GM10248 (cell line): ENCODE measurements at regions not wholly inside any gene's neighbourhood (a gene's known extent, or its start where the extent isn't known, plus 50 kb on each side); places are given as distances from the start of the nearest gene placed in this dataset.

ENCODE experiments used
- CTCF ChIA-PET: fragments of 300-600 bp; sonication (Branson Sonifier 250); formaldehyde crosslinking; extraction: SDS; loops from one replicate; lab custom pipeline; 2021; ENCODE audit warnings: antibody characterized with exemption; lab: Yijun Ruan, JAX
- POLR2A ChIA-PET: fragments of 350-650 bp; sonication (Branson Sonifier 250); formaldehyde crosslinking; extraction: SDS; loops from one replicate; lab custom pipeline; 2020; ENCODE audit warnings: antibody characterized with exemption; lab: Yijun Ruan, JAX
- DNase-seq: peaks from one replicate; pipeline ENCODE4 v3.0.0; 2012; ENCODE audit errors: extremely low spot score
- TF ChIP-seq, protein P1 (sequence below): IDR thresholded peaks from 2 replicates; pipeline ENCODE4 v1.5.1; 2012; ENCODE audit warnings: mild to moderate bottlenecking, low read depth; ENCODE audit errors: extremely low read depth, missing control alignments, control extremely low read depth

DNA sequence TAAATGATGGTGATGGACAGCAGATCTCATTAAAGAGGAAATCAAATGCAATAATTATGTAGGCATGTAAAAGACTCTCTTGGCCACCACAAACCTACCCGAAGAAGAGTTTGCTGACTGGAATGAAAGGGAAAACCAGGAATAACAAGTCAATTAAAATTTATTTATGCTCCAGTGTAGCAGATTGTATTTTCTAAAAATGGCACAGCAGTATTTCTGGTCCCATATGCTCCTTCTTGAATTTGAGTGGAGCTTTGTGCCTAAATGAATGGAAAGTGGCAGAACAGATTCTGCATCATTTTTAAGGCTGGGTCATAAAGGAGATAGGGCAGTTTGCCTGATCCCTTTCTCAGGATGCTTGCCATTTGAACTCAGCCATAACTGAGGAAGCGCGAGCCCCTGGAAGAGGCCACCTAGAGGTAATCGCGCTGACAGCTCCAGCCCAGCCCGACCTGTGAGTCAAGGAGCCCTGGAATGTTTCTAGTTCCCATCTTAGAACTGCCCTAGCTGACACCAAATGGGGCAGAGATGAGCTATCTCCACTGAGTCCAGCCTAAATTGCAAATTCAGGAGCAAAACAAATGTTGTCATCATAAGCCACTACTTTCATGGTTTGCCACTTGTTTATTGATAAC lies 229.2 kb upstream of the TMTC1 start:
- TF ChIP-seq, protein P1, sequence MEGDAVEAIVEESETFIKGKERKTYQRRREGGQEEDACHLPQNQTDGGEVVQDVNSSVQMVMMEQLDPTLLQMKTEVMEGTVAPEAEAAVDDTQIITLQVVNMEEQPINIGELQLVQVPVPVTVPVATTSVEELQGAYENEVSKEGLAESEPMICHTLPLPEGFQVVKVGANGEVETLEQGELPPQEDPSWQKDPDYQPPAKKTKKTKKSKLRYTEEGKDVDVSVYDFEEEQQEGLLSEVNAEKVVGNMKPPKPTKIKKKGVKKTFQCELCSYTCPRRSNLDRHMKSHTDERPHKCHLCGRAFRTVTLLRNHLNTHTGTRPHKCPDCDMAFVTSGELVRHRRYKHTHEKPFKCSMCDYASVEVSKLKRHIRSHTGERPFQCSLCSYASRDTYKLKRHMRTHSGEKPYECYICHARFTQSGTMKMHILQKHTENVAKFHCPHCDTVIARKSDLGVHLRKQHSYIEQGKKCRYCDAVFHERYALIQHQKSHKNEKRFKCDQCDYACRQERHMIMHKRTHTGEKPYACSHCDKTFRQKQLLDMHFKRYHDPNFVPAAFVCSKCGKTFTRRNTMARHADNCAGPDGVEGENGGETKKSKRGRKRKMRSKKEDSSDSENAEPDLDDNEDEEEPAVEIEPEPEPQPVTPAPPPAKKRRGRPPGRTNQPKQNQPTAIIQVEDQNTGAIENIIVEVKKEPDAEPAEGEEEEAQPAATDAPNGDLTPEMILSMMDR: no peak
- DNase-seq: no peak
- POLR2A ChIA-PET: no interaction called here
- CTCF ChIA-PET: no interaction called here

DNA sequence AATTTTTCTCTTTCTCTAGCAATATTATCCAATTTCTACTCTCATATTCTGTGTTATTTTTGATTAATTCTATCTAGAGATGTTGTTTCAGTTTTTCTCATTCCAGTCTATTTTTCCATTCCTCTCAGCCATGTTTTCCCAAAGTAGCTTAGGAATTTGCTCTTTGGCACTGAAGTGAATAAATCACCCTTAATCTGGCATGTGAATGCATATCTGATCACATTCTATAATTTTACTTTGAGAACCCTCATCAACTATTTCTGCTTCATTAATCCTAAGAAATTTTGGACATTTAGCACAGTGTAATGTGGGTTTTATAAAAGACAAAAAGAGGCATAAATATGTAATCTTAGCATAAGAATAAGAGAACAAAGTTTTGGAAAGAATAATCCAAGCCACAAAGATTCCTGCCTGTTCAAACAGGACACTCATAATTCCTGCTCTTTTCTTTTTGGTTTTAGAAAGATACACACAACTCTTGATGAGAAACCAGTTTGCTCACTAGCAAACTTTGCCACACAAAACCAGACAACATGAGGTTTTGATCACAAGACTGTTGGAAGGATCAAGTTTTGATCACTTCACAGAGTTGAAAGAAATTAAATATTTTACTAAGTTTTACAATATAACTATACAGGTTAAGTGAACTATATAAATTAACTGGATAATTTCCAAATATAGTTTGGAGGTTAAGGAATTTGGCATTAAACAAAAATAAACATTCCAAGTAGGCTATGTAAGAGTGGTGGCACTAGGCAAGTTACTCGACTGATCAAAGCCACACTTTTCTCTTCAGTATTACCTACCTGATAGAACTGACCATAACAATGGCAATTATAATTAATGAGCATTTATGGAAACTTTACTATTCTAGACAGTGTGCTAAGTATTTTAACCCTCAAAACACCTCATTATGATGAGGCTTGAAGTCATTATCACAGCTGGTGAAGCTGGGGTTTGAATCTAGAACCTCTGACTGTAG lies 226.6 kb upstream of the TMTC1 start:
- CTCF ChIA-PET: no interaction called here
- no peak for DNase-seq
- TF ChIP-seq, protein P1: no peak
- POLR2A ChIA-PET: no interaction called here

DNA sequence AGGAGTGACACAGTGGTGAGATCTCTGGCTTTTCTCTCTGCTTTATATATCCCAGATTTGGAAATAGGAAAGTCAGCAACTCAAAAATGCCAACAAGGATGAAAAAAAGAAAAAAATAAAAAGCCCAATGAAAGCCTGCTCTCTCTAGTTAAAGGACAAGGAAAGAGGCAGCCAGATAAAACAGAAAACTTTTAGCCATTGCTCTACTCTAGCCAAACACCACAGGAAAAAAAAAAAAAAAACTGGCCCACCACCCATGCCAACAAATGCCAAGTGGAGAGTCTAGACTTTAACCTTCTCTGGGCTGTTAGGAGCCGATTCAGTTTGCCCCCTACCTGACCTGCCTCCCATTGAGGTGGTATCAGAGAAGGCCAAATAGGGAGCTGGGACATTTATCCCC lies 222.3 kb upstream of the TMTC1 start:
- ChIA-PET CTCF (no interaction called here), POLR2A (no interaction called here)
- DNase-seq: no peak
- TF ChIP-seq, protein P1: no peak

DNA sequence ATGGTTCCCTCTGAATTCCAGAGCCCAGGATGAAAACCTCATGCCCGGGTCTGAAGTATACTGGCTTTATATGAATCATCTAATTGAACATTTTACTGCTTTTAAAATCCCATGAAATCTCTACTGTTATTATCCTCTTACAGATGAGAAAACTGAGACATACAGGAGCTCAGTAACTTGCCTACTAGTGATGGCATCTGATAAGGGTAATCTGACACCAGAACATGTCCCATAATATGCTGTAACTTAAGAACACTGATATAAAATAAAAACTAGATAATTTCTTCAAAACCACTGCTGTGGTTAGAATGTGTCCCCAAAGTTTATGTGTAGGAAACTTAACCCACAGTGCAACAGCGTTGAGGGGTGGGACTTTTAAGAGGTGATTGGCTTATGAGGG lies 219.6 kb upstream of the TMTC1 start:
- POLR2A ChIA-PET: no interaction called here
- CTCF ChIA-PET: no interaction called here
- TF ChIP-seq, protein P1: no peak
- DNase-seq: no peak

DNA sequence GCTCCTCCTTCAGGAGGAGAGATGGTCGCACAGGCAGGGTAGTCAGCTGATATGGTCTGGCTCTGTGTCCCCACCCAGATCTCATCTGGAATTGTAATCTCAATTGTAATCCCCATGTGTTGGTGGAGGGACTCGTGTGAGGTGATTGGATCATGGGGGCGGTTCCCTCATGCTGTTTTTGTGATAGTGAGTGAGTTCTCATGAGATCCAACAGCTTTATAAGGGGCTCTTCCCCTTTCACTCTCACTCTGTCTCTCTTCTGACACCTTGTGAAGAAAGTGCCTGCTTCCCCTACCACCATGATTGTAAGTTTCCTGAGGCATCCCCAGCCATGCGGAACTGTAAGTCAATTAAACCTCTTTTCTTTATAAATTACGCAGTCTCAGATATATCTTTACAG lies 218.9 kb upstream of the TMTC1 start:
- TF ChIP-seq, protein P1: no peak
- ChIA-PET CTCF (interaction anchor here (1.2 kb wide), 1 partner anchor 10 kb away, joined by 3 read pairs; no protein-coding TSS in a partner anchor), POLR2A (no interaction called here)
- DNase-seq: no peak

DNA sequence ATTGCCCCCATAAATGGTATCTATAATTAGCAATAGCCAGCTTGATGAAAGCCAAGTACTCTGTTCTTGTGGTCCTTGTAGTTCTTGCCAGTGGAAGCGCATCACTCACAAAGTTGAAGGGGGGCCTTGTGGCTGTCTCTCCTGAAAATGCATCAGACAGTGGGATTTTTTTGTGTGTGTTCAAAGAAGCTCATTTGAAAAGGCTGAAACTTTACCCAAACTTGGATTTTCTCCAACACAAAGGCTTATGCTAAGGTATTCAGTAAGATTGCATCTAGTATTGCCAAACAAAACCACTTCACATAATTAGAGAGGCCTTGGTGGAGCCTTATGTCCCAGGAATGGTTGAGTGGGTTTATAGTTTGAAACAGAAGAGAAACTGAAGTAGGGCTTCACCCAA lies 216.7 kb upstream of the TMTC1 start:
- CTCF ChIA-PET: interaction anchor here (0.8 kb wide), 1 partner anchor 23 kb away, joined by 3 read pairs; no protein-coding TSS in a partner anchor
- POLR2A ChIA-PET: no interaction called here
- DNase-seq: no peak
- TF ChIP-seq, protein P1: no peak
